H1 (cell line): ENCODE measurements at regions not wholly inside any gene's neighbourhood (a gene's known extent, or its start where the extent isn't known, plus 50 kb on each side); places are given as distances from the start of the nearest gene placed in this dataset.

Experiments used
- CTCF ChIA-PET: fragments of 300-600 bp; sonication (Branson Sonifier 250); formaldehyde crosslinking; loops from one replicate; lab custom pipeline; 2021; ENCODE audit not compliant: partially characterized antibody; lab: Charles Lee
- POLR2A ChIA-PET: fragments of 300-600 bp; sonication (Branson Sonifier 250); formaldehyde crosslinking; loops from one replicate; lab custom pipeline; 2021; ENCODE audit warnings: inconsistent platforms; ENCODE audit not compliant: partially characterized antibody; lab: Charles Lee
- DNase-seq, 2 experiments: peaks; one replicate each; pipeline versions ENCODE4 v3.0.0 to v3.0.0-alpha.2; 2010 to 2022; ENCODE audit warnings: low spot score in 2 of 2, low read depth in 1 of 2, mixed read lengths in 1 of 2
- FAIRE-seq: peaks from 2 replicates; lab custom pipeline; 2011; peaks lifted over from hg19 to GRCh38; lab: Jason Lieb, UNC
- H2AFZ ChIP-seq: 2 replicates; pipeline ENCODE4 v1.8.1; 2012; ENCODE audit warnings: low read length, inconsistent platforms
- H2AK5ac ChIP-seq: 2 replicates; pipeline ENCODE4 v1.6.1; 2013; ENCODE audit warnings: low read depth, low read length
- H2BK120ac ChIP-seq: replicated peaks from 2 replicates; pipeline ENCODE3; 2013; ENCODE audit warnings: low read depth, low read length, inconsistent platforms
- H2BK12ac ChIP-seq: 2 replicates; pipeline ENCODE4 v1.6.1; 2013; ENCODE audit warnings: low read depth, low read length
- H2BK15ac ChIP-seq: 2 replicates; pipeline ENCODE4 v1.6.1; 2013; ENCODE audit warnings: low read length
- H2BK20ac ChIP-seq: 2 replicates; pipeline ENCODE4 v1.6.1; 2013; ENCODE audit warnings: low read length
- H2BK5ac ChIP-seq: 2 replicates; pipeline ENCODE4 v1.6.1; 2013; ENCODE audit warnings: low read depth, low read length
- H3K14ac ChIP-seq: 2 replicates; pipeline ENCODE4 v1.6.1; 2013; ENCODE audit warnings: inconsistent platforms; ENCODE audit not compliant: insufficient read length
- H3K18ac ChIP-seq: 2 replicates; pipeline ENCODE4 v1.6.1; 2013; ENCODE audit warnings: low read length; ENCODE audit errors: extremely low read depth
- H3K23ac ChIP-seq: 2 replicates; pipeline ENCODE4 v1.6.1; 2013; ENCODE audit warnings: inconsistent platforms; ENCODE audit not compliant: insufficient read length
- H3K23me2 ChIP-seq: 2 replicates; pipeline ENCODE4 v1.6.1; 2013; ENCODE audit warnings: low read depth, low read length
- H3K27ac ChIP-seq: 2 replicates; pipeline ENCODE4 v1.6.1; 2011; ENCODE audit warnings: low read depth, low read length, inconsistent platforms
- H3K27me3 ChIP-seq, 4 experiments: replicated peaks in 1 of 4; 1 replicate in 1 of 4; 2 replicates in 3 of 4; pipeline versions ENCODE4 v1.6.1 to v1.8.1; 2011 to 2013; ENCODE audit warnings: low read length in 3 of 4, mild to moderate bottlenecking in 3 of 4, inconsistent platforms in 2 of 4, mixed read lengths in 2 of 4, moderate library complexity in 1 of 4; ENCODE audit not compliant: control insufficient read depth in 3 of 4, insufficient read depth in 3 of 4; ENCODE audit errors: extremely low read depth in 1 of 4
- H3K36me3 ChIP-seq, 4 experiments: 2 replicates each; pipeline versions ENCODE4 v1.6.1 to v1.8.1; 2011 to 2013; ENCODE audit warnings: mild to moderate bottlenecking in 4 of 4, low read length in 3 of 4, moderate library complexity in 2 of 4, control low read depth in 1 of 4, inconsistent platforms in 1 of 4; ENCODE audit not compliant: insufficient read depth in 4 of 4, control insufficient read depth in 2 of 4
- H3K4ac ChIP-seq: replicated peaks from 2 replicates; pipeline ENCODE3; 2013; ENCODE audit warnings: low read length, low read depth, mixed read lengths, inconsistent platforms; ENCODE audit not compliant: insufficient read length
- H3K4me1 ChIP-seq, 4 experiments: replicated peaks in 1 of 4; 1 replicate in 1 of 4; 2 replicates in 3 of 4; pipeline versions ENCODE4 v1.6.1 to v1.8.1; 2011 to 2013; ENCODE audit warnings: low read length in 3 of 4, inconsistent platforms in 2 of 4, mixed read lengths in 1 of 4; ENCODE audit not compliant: insufficient read depth in 4 of 4, control insufficient read depth in 3 of 4
- H3K4me2 ChIP-seq, 2 experiments: 2 replicates each; pipeline versions ENCODE4 v1.6.1 to v1.8.1; 2011 to 2013; ENCODE audit warnings: low read depth in 2 of 2, low read length in 2 of 2, control low read depth in 1 of 2, inconsistent platforms in 1 of 2, mild to moderate bottlenecking in 1 of 2; ENCODE audit not compliant: insufficient read depth in 1 of 2
- H3K4me3 ChIP-seq, 4 experiments: fragments of 200-600, 300-600 bp in 1 of 4; sonication (generic), shearing (Covaris generic), sonication (Bioruptor Twin) in 1 of 4; 2 replicates each; pipeline versions ENCODE4 v1.5.1 to v1.8.1; 2011 to 2016; ENCODE audit warnings: low read length in 4 of 4, low read depth in 3 of 4, control low read depth in 2 of 4, inconsistent platforms in 2 of 4, mild to moderate bottlenecking in 2 of 4, mixed read lengths in 1 of 4, moderate library complexity in 1 of 4; ENCODE audit not compliant: insufficient read depth in 2 of 4; ENCODE audit errors: extremely low read depth in 1 of 4
- H3K56ac ChIP-seq: replicated peaks from 2 replicates; pipeline ENCODE3; 2013; ENCODE audit warnings: low read depth, mild to moderate bottlenecking, mixed read lengths, low read length, inconsistent platforms; ENCODE audit not compliant: insufficient read length
- H3K79me1 ChIP-seq: 2 replicates; pipeline ENCODE4 v1.6.1; 2013; ENCODE audit warnings: low read depth, low read length, control low read depth
- H3K79me2 ChIP-seq, 2 experiments: 2 replicates each; pipeline versions ENCODE4 v1.6.1 to v1.8.1; 2012 to 2013; ENCODE audit warnings: low read length in 2 of 2, mild to moderate bottlenecking in 2 of 2, inconsistent platforms in 1 of 2; ENCODE audit not compliant: insufficient read depth in 2 of 2, control insufficient read depth in 1 of 2
- H3K9ac ChIP-seq, 4 experiments: replicated peaks in 1 of 4; 1 replicate in 1 of 4; 2 replicates in 3 of 4; pipeline versions ENCODE4 v1.6.1 to v1.8.1; 2011 to 2013; ENCODE audit warnings: low read depth in 3 of 4, low read length in 3 of 4, control low read depth in 2 of 4, mild to moderate bottlenecking in 2 of 4, moderate library complexity in 2 of 4, inconsistent platforms in 1 of 4; ENCODE audit errors: extremely low read depth in 1 of 4
- H3K9me3 ChIP-seq, 2 experiments: 2 replicates each; pipeline versions ENCODE4 v1.6.1 to v1.8.1; 2012 to 2013; ENCODE audit warnings: mild to moderate bottlenecking in 2 of 2, moderate library complexity in 2 of 2, control low read depth in 1 of 2, inconsistent platforms in 1 of 2, low read depth in 1 of 2, low read length in 1 of 2, mixed read lengths in 1 of 2; ENCODE audit not compliant: insufficient read depth in 2 of 2
- H4K20me1 ChIP-seq, 2 experiments: replicated peaks in 1 of 2; 2 replicates each; pipeline versions ENCODE3 to v1.8.1; 2011 to 2013; ENCODE audit warnings: inconsistent platforms in 2 of 2, low read length in 2 of 2, mild to moderate bottlenecking in 1 of 2; ENCODE audit not compliant: insufficient read depth in 2 of 2, control insufficient read depth in 1 of 2
- H4K5ac ChIP-seq: 2 replicates; pipeline ENCODE4 v1.6.1; 2013; ENCODE audit warnings: low read length, low read depth, mixed read lengths, inconsistent platforms; ENCODE audit not compliant: insufficient read length
- H4K8ac ChIP-seq: 2 replicates; pipeline ENCODE4 v1.8.0; 2013; ENCODE audit warnings: mild to moderate bottlenecking, moderate library complexity, low read length, inconsistent platforms; ENCODE audit not compliant: insufficient read depth; ENCODE audit errors: extremely low read depth
- H4K91ac ChIP-seq: replicated peaks from 2 replicates; pipeline ENCODE3; 2013; ENCODE audit warnings: low read length, mixed read lengths, inconsistent platforms; ENCODE audit not compliant: insufficient read length
- ASH2L ChIP-seq: fragments of 200-600, 300-600 bp; sonication (generic); IDR thresholded peaks from one replicate; pipeline ENCODE4 v1.7.1; 2017; ENCODE audit warnings: low read length
- BCL11A ChIP-seq, 2 experiments: IDR thresholded peaks; one replicate each; pipeline ENCODE4 v1.6.1; 2011; ENCODE audit warnings: low read depth in 2 of 2, low read length in 2 of 2, mild to moderate bottlenecking in 2 of 2
- CBX5 ChIP-seq: fragments of 300-800, 300-1000 bp; sonication (generic); IDR thresholded peaks from 2 replicates; pipeline ENCODE4 v1.7.1; 2016; ENCODE audit warnings: antibody characterized with exemption, low read length, low read depth
- CEBPB ChIP-seq: IDR thresholded peaks from 2 replicates; pipeline ENCODE4 v1.6.1; 2012; ENCODE audit warnings: low read depth, low read length
- CHD1 ChIP-seq: IDR thresholded peaks from 2 replicates; pipeline ENCODE4 v1.6.1; 2012; ENCODE audit warnings: low read depth, low read length, improper control_type of control experiment
- CTCF ChIP-seq, 3 experiments: IDR thresholded peaks; 1 replicate in 2 of 3; 2 replicates in 1 of 3; pipeline versions ENCODE4 v1.5.1 to v1.6.1; 2011; ENCODE audit warnings: low read length in 3 of 3, mild to moderate bottlenecking in 3 of 3, inconsistent platforms in 2 of 3, low read depth in 1 of 3, moderate library complexity in 1 of 3; ENCODE audit not compliant: insufficient read depth in 1 of 3; ENCODE audit errors: control extremely low read depth in 1 of 3
- KDM5A ChIP-seq: fragments of 200-600 bp; IDR thresholded peaks from 2 replicates; pipeline ENCODE4 v1.7.1; 2012; ENCODE audit warnings: mild to moderate bottlenecking, low read length, inconsistent platforms, mixed read lengths
- POU5F1 ChIP-seq: IDR thresholded peaks from 2 replicates; pipeline ENCODE4 v1.6.1; 2011; ENCODE audit warnings: low read depth, mild to moderate bottlenecking, low read length, moderate library complexity
- SP2 ChIP-seq: IDR thresholded peaks from 2 replicates; pipeline ENCODE4 v1.6.1; 2012; ENCODE audit warnings: mild to moderate bottlenecking, low read length, inconsistent platforms
- SRF ChIP-seq: IDR thresholded peaks from 2 replicates; pipeline ENCODE4 v1.6.1; 2011; ENCODE audit warnings: mild to moderate bottlenecking, low read depth, low read length, moderate library complexity
- SUZ12 ChIP-seq: fragments of 200-600 bp; sonication (generic); IDR thresholded peaks from 2 replicates; pipeline ENCODE4 v1.6.1; 2012; ENCODE audit warnings: mild to moderate bottlenecking, inconsistent platforms, low read length, moderate library complexity, mixed read lengths
- YY1 ChIP-seq: IDR thresholded peaks from 2 replicates; pipeline ENCODE4 v1.6.1; 2011; ENCODE audit warnings: low read depth, mild to moderate bottlenecking, low read length
- WGBS, 2 experiments: shearing (Covaris generic) in 1 of 2; methylation state at CpG; one replicate each; pipeline versions ENCODE4 v1.1.6 to v1.1.7; 2013 to 2015; ENCODE audit warnings: low lambda C conversion rate in 2 of 2, mixed read lengths in 2 of 2, inconsistent platforms in 1 of 2, low coverage in 1 of 2, missing lambda C conversion rate in 1 of 2; ENCODE audit not compliant: insufficient replicate concordance in 2 of 2, insufficient coverage in 1 of 2, insufficient read length in 1 of 2; ENCODE audit errors: extremely low coverage in 1 of 2, missing lambda C conversion rate in 1 of 2; 5-methylcytosine and 5-hydroxymethylcytosine counted together

GRCh38 chr9:13970018-13970417 lies 343.9 kb downstream of the NFIB start (continued):
- TF ChIP-seq ASH2L = no peak

- WGBS, 2 experiments = 82% methylated on average over 4 of the region's 4 CpGs; no CpG with 5 or more reads in 1 of the 2 experiments
- Histone ChIP-seq H3K4ac (no peak overlapping the region), H3K14ac (no peak overlapping the region), H2AK5ac (no peak overlapping the region), H4K20me1 (no peaks in the 10 kb centered on the region), H3K36me3 (no peaks in the 10 kb centered on the region), H3K56ac (no peak overlapping the region), H3K9me3 (no peaks in the 10 kb centered on the region), H3K18ac (no peak overlapping the region), H3K27ac (no peak overlapping the region), H3K9ac (no peak overlapping the region), H4K5ac (no peak overlapping the region), H2AFZ (no peak overlapping the region), H4K91ac (no peak overlapping the region), H4K8ac (no peak overlapping the region), H3K23me2 (no peaks in the 10 kb centered on the region), H3K4me3 (no peak overlapping the region), H3K79me1 (no peaks in the 10 kb centered on the region), H3K79me2 (no peaks in the 10 kb centered on the region), H2BK15ac (no peak overlapping the region), H3K4me2 (no peak overlapping the region), H3K23ac (no peak overlapping the region), H3K4me1 (no peaks in the 10 kb centered on the region), H2BK120ac (no peak overlapping the region), H3K27me3 (no peaks in the 10 kb centered on the region), H2BK12ac (no peak overlapping the region), H2BK5ac (no peak overlapping the region), H2BK20ac (no peak overlapping the region)
- POLR2A ChIA-PET = no interaction called here
- CTCF ChIA-PET = interaction anchor here (1.1 kb wide), 1 partner anchor 386 kb away, joined by 3 read pairs; no protein-coding TSS in a partner anchor
- DNase-seq (no peak), FAIRE-seq (no peak)
- TF ChIP-seq KDM5A (no peak), SRF (no peak), BCL11A (IDR thresholded peaks at IDR 0.05; ENCODE audit: low read depth in 2 of 2, low read length in 2 of 2) (no peak), CEBPB (no peak), CTCF (IDR thresholded peaks at IDR 0.05; ENCODE audit: control extremely low read depth in 1 of 3, insufficient read depth in 1 of 3, low read depth in 1 of 3, low read length in 3 of 3) (no peak), YY1 (no peak), CBX5 (no peak), CHD1 (no peak), POU5F1 (no peak), SP2 (no peak), SUZ12 (no peak)
Measured at GRCh38 chr9:13967438-13967837, 346.5 kb downstream of the NFIB start.
